Right lobe of liver (tissue), 4 donors: ENCODE measurements at regions not wholly inside any gene's neighbourhood (a gene's known extent, or its start where the extent isn't known, plus 50 kb on each side); places are given as distances from the start of the nearest gene placed in this dataset.

ENCODE experiments used
- CTCF ChIP-seq, 4 donors: fragments of 200-600 bp in 3 of 4; fragments of 450-650 bp in 1 of 4; IDR thresholded peaks; one replicate each; pipeline versions ENCODE4 v1.5.1 to v1.8.0; 2016 to 2022; ENCODE audit warnings: antibody characterized with exemption in 4 of 4, mild to moderate bottlenecking in 2 of 4
- POLR2A ChIP-seq: fragments of 450-650 bp; IDR thresholded peaks from one replicate; pipeline ENCODE4 v1.6.1; 2017; ENCODE audit warnings: antibody characterized with exemption, mild to moderate bottlenecking
- donor health status: DM: no; HTN: no; CAD: no.
- donor health status: DM: no; HTN: no; CAD: no.
- donor health status: DM: no; HTN: yes; CAD: no.

- no peak for TF ChIP-seq CTCF (IDR thresholded peaks at IDR 0.05)
- TF ChIP-seq POLR2A: no peak
Observed at GRCh38 chr15:66941791-66942190, 123.6 kb upstream of the SMAD3 start.
